ENCODE measurements at regions not wholly inside any gene's neighbourhood (a gene's known extent, or its start where the extent isn't known, plus 50 kb on each side); places are given as distances from the start of the nearest gene placed in this dataset.

DNA sequence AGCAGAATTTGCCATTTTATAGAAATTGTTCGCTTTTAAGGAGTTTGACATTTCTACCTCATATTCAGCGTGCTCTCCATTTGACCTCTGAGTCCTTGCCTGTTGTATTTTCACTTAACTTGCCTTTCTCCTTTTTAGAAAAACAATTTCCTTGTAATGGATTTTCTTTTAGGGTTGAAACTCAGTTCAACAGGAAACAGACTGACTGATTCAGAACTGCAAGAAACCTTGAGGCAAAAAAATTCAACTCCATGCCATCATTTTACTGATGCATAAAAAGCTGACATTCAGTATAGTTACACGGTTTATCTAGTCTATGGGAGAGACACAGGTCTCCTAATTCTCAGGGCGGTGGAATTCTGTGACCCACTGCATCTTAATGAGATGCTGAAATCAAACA lies 59.8 kb downstream of the MRPS30 start:
- Histone ChIP-seq H3K36me3 (no peaks in the 10 kb centered on the region), H3K4me3 (no peak overlapping the region), H3K4me1 (no peaks in the 10 kb centered on the region), H3K9me3 (no peaks in the 10 kb centered on the region), H3K27me3 (no peaks in the 10 kb centered on the region), H3K27ac (no peak overlapping the region)
- intact Hi-C loops (cut with DNase I): no loop called here
- no peak for FAIRE-seq
- no peak for DNase-seq
- TF ChIP-seq, protein P1, sequence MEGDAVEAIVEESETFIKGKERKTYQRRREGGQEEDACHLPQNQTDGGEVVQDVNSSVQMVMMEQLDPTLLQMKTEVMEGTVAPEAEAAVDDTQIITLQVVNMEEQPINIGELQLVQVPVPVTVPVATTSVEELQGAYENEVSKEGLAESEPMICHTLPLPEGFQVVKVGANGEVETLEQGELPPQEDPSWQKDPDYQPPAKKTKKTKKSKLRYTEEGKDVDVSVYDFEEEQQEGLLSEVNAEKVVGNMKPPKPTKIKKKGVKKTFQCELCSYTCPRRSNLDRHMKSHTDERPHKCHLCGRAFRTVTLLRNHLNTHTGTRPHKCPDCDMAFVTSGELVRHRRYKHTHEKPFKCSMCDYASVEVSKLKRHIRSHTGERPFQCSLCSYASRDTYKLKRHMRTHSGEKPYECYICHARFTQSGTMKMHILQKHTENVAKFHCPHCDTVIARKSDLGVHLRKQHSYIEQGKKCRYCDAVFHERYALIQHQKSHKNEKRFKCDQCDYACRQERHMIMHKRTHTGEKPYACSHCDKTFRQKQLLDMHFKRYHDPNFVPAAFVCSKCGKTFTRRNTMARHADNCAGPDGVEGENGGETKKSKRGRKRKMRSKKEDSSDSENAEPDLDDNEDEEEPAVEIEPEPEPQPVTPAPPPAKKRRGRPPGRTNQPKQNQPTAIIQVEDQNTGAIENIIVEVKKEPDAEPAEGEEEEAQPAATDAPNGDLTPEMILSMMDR (IDR thresholded peaks at IDR 0.05): no peak
- WGBS, 2 donors: 62 to 64% methylated on average over 4 of the region's 4 CpGs
- ATAC-seq: no peak

DNA sequence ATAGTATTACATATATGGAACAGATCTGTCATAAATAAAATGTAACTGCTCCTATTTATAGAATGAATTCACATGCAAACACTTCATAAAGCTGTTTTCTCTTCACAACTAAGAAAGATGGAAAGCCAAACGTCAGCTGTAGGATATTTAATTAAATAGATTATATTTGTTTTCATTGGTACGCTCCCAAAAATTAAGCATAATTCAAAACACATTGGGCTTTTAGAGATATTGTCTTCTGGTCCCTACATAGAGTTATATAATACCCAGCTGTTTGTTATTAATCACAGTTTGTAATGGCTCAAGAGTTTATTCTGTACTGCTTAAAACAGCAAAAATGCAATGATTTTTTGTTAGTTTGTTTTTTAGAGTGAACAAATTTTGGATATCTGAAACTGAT lies 61.2 kb downstream of the MRPS30 start:
- no peaks in the 10 kb centered on the region for H3K4me1 ChIP-seq
- no peaks in the 10 kb centered on the region for H3K27me3 ChIP-seq
- 41 to 51% methylated on average over 2 of the region's 2 CpGs for WGBS, 2 donors
- intact Hi-C loops (cut with DNase I): no loop called here
- ATAC-seq (no peak), DNase-seq (no peak), FAIRE-seq (no peak)
- H3K9me3 ChIP-seq: no peaks in the 10 kb centered on the region
- H3K27ac ChIP-seq: no peak overlapping the region
- no peak overlapping the region for H3K4me3 ChIP-seq
- no peaks in the 10 kb centered on the region for H3K36me3 ChIP-seq
- TF ChIP-seq, protein P1 (IDR thresholded peaks at IDR 0.05): no peak

DNA sequence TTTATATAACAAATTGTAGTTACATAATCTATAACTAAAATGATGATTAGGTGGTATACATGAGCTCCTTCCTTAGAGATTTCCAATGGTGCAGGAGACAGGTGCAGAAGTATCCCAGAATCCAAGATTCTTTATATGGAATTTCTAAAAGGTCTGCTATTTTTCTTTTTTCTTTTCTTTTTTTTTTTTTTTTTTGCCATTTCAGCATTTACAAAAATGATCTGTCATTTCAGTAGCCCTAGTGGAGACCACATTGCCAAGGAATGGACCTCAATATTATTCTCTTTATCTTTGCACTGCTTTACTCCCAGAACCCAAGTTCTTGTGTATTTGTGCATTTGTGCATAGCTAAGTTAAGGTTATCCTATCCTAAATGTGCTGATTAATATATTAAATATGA lies 61.7 kb downstream of the MRPS30 start:
- H3K4me3 ChIP-seq: no peak overlapping the region
- FAIRE-seq (no peak), DNase-seq (no peak), ATAC-seq (no peak)
- no peaks in the 10 kb centered on the region for H3K9me3 ChIP-seq
- no peaks in the 10 kb centered on the region for H3K36me3 ChIP-seq
- H3K4me1 ChIP-seq: no peaks in the 10 kb centered on the region
- H3K27me3 ChIP-seq: no peaks in the 10 kb centered on the region
- H3K27ac ChIP-seq: no peak overlapping the region
- TF ChIP-seq, protein P1 (IDR thresholded peaks at IDR 0.05): no peak
- intact Hi-C loops (cut with DNase I): no loop called here

DNA sequence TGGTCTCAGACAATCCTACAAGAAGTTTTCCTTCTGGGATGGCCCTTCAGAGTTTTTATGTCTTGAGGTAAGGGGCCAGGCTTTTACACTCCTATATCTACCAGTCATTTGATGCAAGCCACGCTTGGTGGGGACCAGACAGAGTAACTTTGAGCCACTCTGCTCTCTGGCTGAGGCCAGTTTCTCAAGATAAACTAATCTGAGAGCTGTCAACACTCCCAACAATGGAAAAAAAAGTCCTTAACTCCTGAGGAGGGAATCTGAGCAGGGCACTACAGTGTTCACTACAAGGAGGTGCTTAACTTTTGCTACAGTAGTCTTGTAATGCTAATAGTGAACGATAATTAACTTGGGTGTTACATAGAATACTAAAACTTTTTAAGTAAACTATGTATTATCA lies 62.7 kb downstream of the MRPS30 start:
- Histone ChIP-seq H3K27ac (no peak overlapping the region), H3K27me3 (no peaks in the 10 kb centered on the region), H3K9me3 (no peaks in the 10 kb centered on the region), H3K36me3 (no peaks in the 10 kb centered on the region), H3K4me1 (no peaks in the 10 kb centered on the region), H3K4me3 (no peak overlapping the region)
- TF ChIP-seq, protein P1 (IDR thresholded peaks at IDR 0.05): no peak
- no peak for FAIRE-seq
- WGBS, 2 donors: 36 to 47% methylated on average over 2 of the region's 2 CpGs
- ATAC-seq: no peak
- intact Hi-C loops (cut with DNase I): no loop called here
- no peak for DNase-seq

DNA sequence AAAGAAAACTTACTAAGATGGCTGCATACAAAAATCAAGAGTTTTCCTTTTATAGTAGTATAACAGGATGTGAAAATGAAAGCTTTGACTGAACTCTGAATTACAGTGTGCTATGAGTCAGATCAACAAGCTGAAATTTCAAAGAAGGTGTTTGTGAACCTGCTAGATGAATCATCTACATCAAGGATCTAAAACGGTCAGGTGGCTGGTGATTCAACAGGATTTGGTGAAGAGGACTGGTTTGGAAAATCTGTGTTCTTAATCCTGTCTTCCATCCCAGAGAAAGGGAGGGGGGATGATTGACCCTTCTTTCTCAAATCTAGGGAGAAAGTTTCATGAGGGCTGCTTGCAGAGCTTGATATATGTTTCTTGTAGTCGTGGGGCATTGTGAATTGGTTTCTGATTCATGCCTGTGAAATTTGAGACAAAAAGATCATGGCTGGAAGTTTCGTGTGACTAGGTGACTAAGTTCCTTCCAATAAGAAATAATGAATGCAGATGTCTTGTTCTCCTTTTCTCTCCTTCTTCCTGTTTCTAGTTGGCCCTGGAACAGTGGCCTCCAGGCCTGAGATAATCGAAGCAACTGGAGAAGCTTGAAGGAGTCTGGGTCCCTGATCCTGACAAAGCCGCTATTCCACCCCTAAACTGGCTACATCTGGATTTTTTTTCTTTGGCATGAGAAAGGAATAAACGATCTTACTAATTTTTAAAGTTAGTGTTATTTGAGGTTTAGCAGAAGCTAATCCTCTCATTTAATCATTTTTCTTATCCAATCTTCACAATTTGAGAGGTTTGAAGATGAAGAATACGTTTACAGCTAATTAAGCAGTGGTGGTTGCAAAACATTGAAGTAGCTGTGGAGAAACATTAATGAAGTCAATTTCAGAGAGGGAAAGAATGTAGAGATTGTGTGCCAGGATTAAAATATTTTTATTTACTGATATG lies 67.2 kb downstream of the MRPS30 start:
- ATAC-seq: peak in 2 of 4 donors; percentile 65 to 82

More for the DNA sequence above, 67.2 kb downstream of the MRPS30 start:
- intact Hi-C loops (cut with DNase I): no loop called here
- Histone ChIP-seq H3K4me1 (no peaks in the 10 kb centered on the region), H3K27me3 (no peaks in the 10 kb centered on the region), H3K9me3 (no peaks in the 10 kb centered on the region), H3K4me3 (no peak overlapping the region), H3K27ac (no peak overlapping the region), H3K36me3 (no peaks in the 10 kb centered on the region)
- FAIRE-seq (no peak), DNase-seq (no peak)
- TF ChIP-seq, protein P1 (IDR thresholded peaks at IDR 0.05): no peak
- WGBS, 2 donors: 42 to 53% methylated on average over 7 of the region's 7 CpGs

All from pancreas (tissue), 10 donors.